HepG2 (cell line): ENCODE measurements at regions not wholly inside any gene's neighbourhood (a gene's known extent, or its start where the extent isn't known, plus 50 kb on each side); places are given as distances from the start of the nearest gene placed in this dataset.

Source experiments
- BHLHE40 ChIP-seq: IDR thresholded peaks from 2 replicates; pipeline ENCODE4 v1.6.1; 2011; ENCODE audit warnings: low read length, improper control_type of control experiment
- CBFB ChIP-seq: sonication (generic); formaldehyde crosslinking; IDR thresholded peaks from 2 replicates; pipeline ENCODE4 v1.4.0; 2020; ENCODE audit warnings: missing genetic modification reagents
- CREM ChIP-seq, 2 experiments: sonication (generic) in 1 of 2; formaldehyde crosslinking in 1 of 2; IDR thresholded peaks; 2 replicates each; pipeline versions ENCODE4 v1.4.0 to v1.6.1; 2016 to 2020; ENCODE audit warnings: antibody characterized with exemption in 1 of 2, mild to moderate bottlenecking in 1 of 2, missing genetic modification reagents in 1 of 2
- CTCF ChIP-seq: sonication (generic); formaldehyde crosslinking; IDR thresholded peaks from 2 replicates; pipeline ENCODE4 v1.5.0; 2020; ENCODE audit warnings: mild to moderate bottlenecking, missing genetic modification reagents, moderate library complexity
- HNRNPLL ChIP-seq: fragments of 200-400 bp; formaldehyde crosslinking; IDR thresholded peaks from 2 replicates; pipeline ENCODE4 v1.6.1; 2017; ENCODE audit warnings: mild to moderate bottlenecking, low read depth, low read length; ENCODE audit not compliant: poor library complexity, severe bottlenecking
- MYC ChIP-seq: sonication (generic); formaldehyde crosslinking; IDR thresholded peaks from 2 replicates; pipeline ENCODE4 v1.9.0; 2021; ENCODE audit warnings: missing genetic modification reagents, borderline replicate concordance
- POLR2AphosphoS2 ChIP-seq: IDR thresholded peaks from 2 replicates; pipeline ENCODE4 v1.6.1; 2011; ENCODE audit warnings: low read depth, low read length, improper control_type of control experiment
- REST ChIP-seq, 2 experiments: IDR thresholded peaks; 2 replicates each; pipeline ENCODE4 v1.6.1; 2011 to 2012; ENCODE audit warnings: low read length in 2 of 2, borderline replicate concordance in 1 of 2, low read depth in 1 of 2, mild to moderate bottlenecking in 1 of 2, moderate library complexity in 1 of 2
- ZFP37 ChIP-seq: sonication (generic); formaldehyde crosslinking; IDR thresholded peaks from 2 replicates; pipeline ENCODE4 v1.4.0; 2020; ENCODE audit warnings: missing genetic modification reagents, borderline replicate concordance
- ZNF10 ChIP-seq: sonication (generic); formaldehyde crosslinking; IDR thresholded peaks from 2 replicates; pipeline ENCODE4 v1.4.0; 2020; ENCODE audit warnings: mild to moderate bottlenecking, low read depth, missing genetic modification reagents, borderline replicate concordance
- ZNF17 ChIP-seq: sonication (generic); formaldehyde crosslinking; IDR thresholded peaks from 2 replicates; pipeline ENCODE4 v1.5.0; 2020; ENCODE audit warnings: mild to moderate bottlenecking, missing genetic modification reagents
- ZNF329 ChIP-seq: sonication (generic); formaldehyde crosslinking; IDR thresholded peaks from 2 replicates; pipeline ENCODE4 v1.9.0; 2021; ENCODE audit warnings: low read depth, mild to moderate bottlenecking, missing genetic modification reagents
- ZNF883 ChIP-seq: sonication (generic); formaldehyde crosslinking; IDR thresholded peaks from 2 replicates; pipeline ENCODE4 v1.5.1; 2020; ENCODE audit warnings: mild to moderate bottlenecking, missing genetic modification reagents; ENCODE audit errors: not compliant biosample characterization
- ZSCAN21 ChIP-seq: sonication (generic); formaldehyde crosslinking; IDR thresholded peaks from 2 replicates; pipeline ENCODE4 v1.8.0; 2022; ENCODE audit warnings: mild to moderate bottlenecking, missing genetic modification reagents, moderate library complexity, borderline replicate concordance

- no peak for TF ChIP-seq ZNF10 (CRISPR knock-in tag)
- no peak for TF ChIP-seq ZNF883 (CRISPR knock-in tag)
- TF ChIP-seq CTCF (CRISPR knock-in tag) = no peak
- TF ChIP-seq ZNF17 (CRISPR knock-in tag) = no peak
- no peak for TF ChIP-seq ZFP37 (CRISPR knock-in tag)
- no peak for TF ChIP-seq ZNF329 (CRISPR knock-in tag)
- TF ChIP-seq ZSCAN21 (CRISPR knock-in tag) = no peak
- TF ChIP-seq POLR2AphosphoS2 = no peak
- TF ChIP-seq HNRNPLL = no peak
- no peak for TF ChIP-seq BHLHE40
- TF ChIP-seq REST (IDR thresholded peaks at IDR 0.05; ENCODE audit: borderline replicate concordance in 1 of 2, low read depth in 1 of 2, low read length in 2 of 2) = no peak
- no peak for TF ChIP-seq CBFB (CRISPR knock-in tag)
- TF ChIP-seq CREM (IDR thresholded peaks at IDR 0.05) = no peak
- TF ChIP-seq CREM (CRISPR knock-in tag; IDR thresholded peaks at IDR 0.05) = no peak
- no peak for TF ChIP-seq MYC (CRISPR knock-in tag)
Observed at GRCh38 chr3:3675801-3676200, 123.4 kb upstream of the LRRN1 start.
